ENCODE measurements at regions not wholly inside any gene's neighbourhood (a gene's known extent, or its start where the extent isn't known, plus 50 kb on each side); places are given as distances from the start of the nearest gene placed in this dataset.

DNA sequence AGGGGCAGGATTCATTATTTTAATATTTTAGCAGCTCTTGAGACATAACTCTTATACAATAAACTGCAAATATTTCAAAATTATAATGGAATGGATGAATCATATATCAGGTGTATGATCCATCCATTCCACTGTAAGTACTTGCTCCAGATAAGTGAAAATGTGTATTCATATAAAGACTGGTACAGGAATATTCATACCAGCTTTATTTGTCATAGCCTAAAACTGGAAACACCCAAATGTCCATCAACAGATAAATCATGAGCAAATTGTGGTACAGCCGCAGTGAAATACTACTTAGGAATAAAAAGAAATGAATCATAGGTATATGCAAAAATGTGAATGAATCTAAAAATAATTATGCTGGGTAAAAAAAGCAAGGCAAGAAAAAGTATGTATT lies 263.6 kb upstream of the SYT10 start:
- TF ChIP-seq, protein P1, sequence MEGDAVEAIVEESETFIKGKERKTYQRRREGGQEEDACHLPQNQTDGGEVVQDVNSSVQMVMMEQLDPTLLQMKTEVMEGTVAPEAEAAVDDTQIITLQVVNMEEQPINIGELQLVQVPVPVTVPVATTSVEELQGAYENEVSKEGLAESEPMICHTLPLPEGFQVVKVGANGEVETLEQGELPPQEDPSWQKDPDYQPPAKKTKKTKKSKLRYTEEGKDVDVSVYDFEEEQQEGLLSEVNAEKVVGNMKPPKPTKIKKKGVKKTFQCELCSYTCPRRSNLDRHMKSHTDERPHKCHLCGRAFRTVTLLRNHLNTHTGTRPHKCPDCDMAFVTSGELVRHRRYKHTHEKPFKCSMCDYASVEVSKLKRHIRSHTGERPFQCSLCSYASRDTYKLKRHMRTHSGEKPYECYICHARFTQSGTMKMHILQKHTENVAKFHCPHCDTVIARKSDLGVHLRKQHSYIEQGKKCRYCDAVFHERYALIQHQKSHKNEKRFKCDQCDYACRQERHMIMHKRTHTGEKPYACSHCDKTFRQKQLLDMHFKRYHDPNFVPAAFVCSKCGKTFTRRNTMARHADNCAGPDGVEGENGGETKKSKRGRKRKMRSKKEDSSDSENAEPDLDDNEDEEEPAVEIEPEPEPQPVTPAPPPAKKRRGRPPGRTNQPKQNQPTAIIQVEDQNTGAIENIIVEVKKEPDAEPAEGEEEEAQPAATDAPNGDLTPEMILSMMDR (IDR thresholded peaks at IDR 0.05 in 2 of 3, conservative IDR thresholded peaks at IDR 0.05 in 1 of 3; ENCODE audit: borderline replicate concordance in 1 of 3, insufficient read depth in 1 of 3, low read depth in 2 of 3, low read length in 2 of 3) = no peak
- TF ChIP-seq ELF1 (IDR thresholded peaks at IDR 0.05; ENCODE audit: borderline replicate concordance, low read depth) = no peak
- TF ChIP-seq, protein P2, sequence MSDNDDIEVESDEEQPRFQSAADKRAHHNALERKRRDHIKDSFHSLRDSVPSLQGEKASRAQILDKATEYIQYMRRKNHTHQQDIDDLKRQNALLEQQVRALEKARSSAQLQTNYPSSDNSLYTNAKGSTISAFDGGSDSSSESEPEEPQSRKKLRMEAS (IDR thresholded peaks at IDR 0.05) = no peak
- TF ChIP-seq EZH2 (IDR thresholded peaks at IDR 0.05) = no peak
- no peak for TF ChIP-seq FOSL1 (IDR thresholded peaks at IDR 0.05; ENCODE audit: low read depth)
- no peak for TF ChIP-seq SIN3A (IDR thresholded peaks at IDR 0.05; ENCODE audit: low read depth)
- TF ChIP-seq, protein P3, sequence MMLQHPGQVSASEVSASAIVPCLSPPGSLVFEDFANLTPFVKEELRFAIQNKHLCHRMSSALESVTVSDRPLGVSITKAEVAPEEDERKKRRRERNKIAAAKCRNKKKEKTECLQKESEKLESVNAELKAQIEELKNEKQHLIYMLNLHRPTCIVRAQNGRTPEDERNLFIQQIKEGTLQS (IDR thresholded peaks at IDR 0.05) = no peak
- no peak for TF ChIP-seq POLR2AphosphoS5 (IDR thresholded peaks at IDR 0.05; ENCODE audit: low read depth, low read length)
- TF ChIP-seq POLR2A (IDR thresholded peaks at IDR 0.05; ENCODE audit: borderline replicate concordance, extremely low read depth, insufficient read depth, insufficient read length) = no peak

Measured in HCT116 (cell line).